Naive thymus-derived CD4-positive, alpha-beta T cell (primary cell): ENCODE measurements at regions not wholly inside any gene's neighbourhood (a gene's known extent, or its start where the extent isn't known, plus 50 kb on each side); places are given as distances from the start of the nearest gene placed in this dataset.

Source experiments
- ATAC-seq: fragments of 150-1000 bp; cut with Tn5 transposase; 2 replicates; pipeline ENCODE4 v1.10.0; 2021; ENCODE audit warnings: mild to moderate bottlenecking, moderate library complexity
- CTCF ChIA-PET: fragments of 350-600 bp; sonication (Branson Sonifier 250); formaldehyde crosslinking; loops from one replicate; lab custom pipeline; 2021; ENCODE audit warnings: antibody characterized with exemption; lab: Charles Lee
- POLR2A ChIA-PET: fragments of 350-600 bp; sonication (Branson Sonifier 250); formaldehyde crosslinking; loops from one replicate; lab custom pipeline; 2021; ENCODE audit warnings: antibody characterized with exemption, inconsistent platforms; lab: Charles Lee
- DNase-seq, 9 donors: peaks; one replicate each; pipeline versions ENCODE4 v3.0.0 to v3.0.0-alpha.2; 2020 to 2022; ENCODE audit warnings: mixed read lengths in 1 of 9
- H3K27ac ChIP-seq: one replicate; pipeline ENCODE4 v1.7.0; 2013; ENCODE audit warnings: mild to moderate bottlenecking, low read depth, low read length, moderate library complexity
- H3K27me3 ChIP-seq, 2 donors: one replicate each; pipeline ENCODE4 v1.7.0; 2013; ENCODE audit warnings: low read length in 2 of 2, mild to moderate bottlenecking in 2 of 2, moderate library complexity in 2 of 2; ENCODE audit not compliant: control insufficient read depth in 2 of 2, insufficient read depth in 2 of 2
- H3K36me3 ChIP-seq, 3 experiments: 1 replicate in 2 of 3; 2 replicates in 1 of 3; pipeline ENCODE4 v1.7.0; 2013; ENCODE audit warnings: low read length in 3 of 3, mild to moderate bottlenecking in 3 of 3, moderate library complexity in 1 of 3; ENCODE audit not compliant: insufficient read depth in 3 of 3, control insufficient read depth in 2 of 3
- H3K4me1 ChIP-seq, 2 donors: one replicate each; pipeline ENCODE4 v1.7.0; 2013; ENCODE audit warnings: low read length in 2 of 2, mild to moderate bottlenecking in 2 of 2, moderate library complexity in 1 of 2; ENCODE audit not compliant: control insufficient read depth in 2 of 2, insufficient read depth in 2 of 2
- H3K4me3 ChIP-seq: 2 replicates; pipeline ENCODE4 v1.7.0; 2013; ENCODE audit warnings: mild to moderate bottlenecking, low read length
- H3K9me3 ChIP-seq, 3 experiments: 1 replicate in 2 of 3; 2 replicates in 1 of 3; pipeline ENCODE4 v1.7.0; 2013; ENCODE audit warnings: low read length in 3 of 3; ENCODE audit not compliant: control insufficient read depth in 2 of 3
- H3K27ac Mint-ChIP-seq, 9 donors: one replicate each; pipeline ENCODE4 v1.8.0; 2020 to 2022; ENCODE audit warnings: mixed read lengths in 9 of 9, mild to moderate bottlenecking in 8 of 9, moderate library complexity in 5 of 9, inconsistent platforms in 2 of 9
- H3K27me3 Mint-ChIP-seq, 5 donors: one replicate each; pipeline ENCODE4 v1.8.0; 2021 to 2022; ENCODE audit warnings: mixed read lengths in 5 of 5, mild to moderate bottlenecking in 1 of 5
- H3K36me3 Mint-ChIP-seq, 5 donors: one replicate each; pipeline ENCODE4 v1.8.0; 2020 to 2022; ENCODE audit warnings: mixed read lengths in 5 of 5, mild to moderate bottlenecking in 3 of 5, inconsistent platforms in 1 of 5
- H3K4me1 Mint-ChIP-seq, 7 donors: one replicate each; pipeline ENCODE4 v1.8.0; 2020 to 2022; ENCODE audit warnings: mixed read lengths in 7 of 7, mild to moderate bottlenecking in 3 of 7, inconsistent platforms in 1 of 7
- H3K4me3 Mint-ChIP-seq, 10 donors: one replicate each; pipeline ENCODE4 v1.8.0; 2020 to 2022; ENCODE audit warnings: mild to moderate bottlenecking in 10 of 10, mixed read lengths in 10 of 10, moderate library complexity in 6 of 10, inconsistent platforms in 2 of 10
- H3K9me3 Mint-ChIP-seq, 11 donors: one replicate each; pipeline ENCODE4 v1.8.0; 2020 to 2022; ENCODE audit warnings: mixed read lengths in 11 of 11, mild to moderate bottlenecking in 4 of 11, inconsistent platforms in 1 of 11, moderate library complexity in 1 of 11
- intact Hi-C, 2 donors: fragments of 100-400 bp; cut with micrococcal nuclease; formaldehyde crosslinking; loops; one replicate each; pipeline ENCODE4 v1.15.1; 2023

- POLR2A ChIA-PET: no interaction called here
- intact Hi-C loops: no loop called here
- DNase-seq (no peak), ATAC-seq (no peak)
- Histone ChIP-seq H3K27me3 (no peaks in the 10 kb centered on the region), H3K9me3 (no peaks in the 10 kb centered on the region), H3K36me3 (no peaks in the 10 kb centered on the region), H3K4me1 (no peaks in the 10 kb centered on the region), H3K4me3 (no peak overlapping the region), H3K27ac (no peak overlapping the region)
- Mint-ChIP-seq H3K4me1 (no peaks in the 10 kb centered on the region), H3K27me3 (peaks cover 0 to 11% (median 0%) of the 10 kb centered on the region in 5 donors), H3K36me3 (no peaks in the 10 kb centered on the region), H3K4me3 (no peak overlapping the region), H3K27ac (no peak overlapping the region), H3K9me3 (peaks cover 0 to 8% (median 0%) of the 10 kb centered on the region in 11 donors)
- CTCF ChIA-PET: no interaction called here
Measured at GRCh38 chr13:34849406-34849805, 92.7 kb upstream of the NBEA start.

GRCh38 chr13:34853161-34853560 is 88.9 kb upstream of the NBEA start:
- CTCF ChIA-PET: no interaction called here
- Mint-ChIP-seq H3K4me1 (no peaks in the 10 kb centered on the region), H3K27me3 (peaks cover 0 to 2% (median 0%) of the 10 kb centered on the region in 5 donors), H3K4me3 (no peak overlapping the region), H3K9me3 (peaks cover 0 to 5% (median 0%) of the 10 kb centered on the region in 11 donors), H3K27ac (no peak overlapping the region), H3K36me3 (no peaks in the 10 kb centered on the region)
- DNase-seq (no peak), ATAC-seq (no peak)
- Histone ChIP-seq H3K36me3 (no peaks in the 10 kb centered on the region), H3K4me3 (no peak overlapping the region), H3K9me3 (no peaks in the 10 kb centered on the region), H3K4me1 (no peaks in the 10 kb centered on the region), H3K27me3 (no peaks in the 10 kb centered on the region), H3K27ac (no peak overlapping the region)
- intact Hi-C loops: no loop called here
- POLR2A ChIA-PET: no interaction called here

GRCh38 chr13:34857558-34858325 is 84.3 kb upstream of the NBEA start:
- no peaks in the 10 kb centered on the region for H3K36me3 Mint-ChIP-seq
- Histone ChIP-seq H3K36me3 (no peaks in the 10 kb centered on the region), H3K27ac (no peak overlapping the region), H3K4me1 (no peaks in the 10 kb centered on the region), H3K9me3 (no peaks in the 10 kb centered on the region), H3K4me3 (no peak overlapping the region), H3K27me3 (no peaks in the 10 kb centered on the region)
- ChIA-PET CTCF (no interaction called here), POLR2A (no interaction called here)
- intact Hi-C loops: no loop called here
- peaks cover 0 to 7% (median 0%) of the 10 kb centered on the region in 11 donors for H3K9me3 Mint-ChIP-seq
- no peaks in the 10 kb centered on the region for H3K4me1 Mint-ChIP-seq
- H3K27ac Mint-ChIP-seq: no peak overlapping the region
- DNase-seq: no peak
- H3K4me3 Mint-ChIP-seq: no peak overlapping the region
- ATAC-seq: no peak
- H3K27me3 Mint-ChIP-seq: peaks cover 0 to 6% (median 0%) of the 10 kb centered on the region in 5 donors

- peaks cover 0 to 6% (median 0%) of the 10 kb centered on the region in 5 donors for H3K27me3 Mint-ChIP-seq
- Histone ChIP-seq H3K36me3 (no peaks in the 10 kb centered on the region), H3K4me1 (no peaks in the 10 kb centered on the region), H3K9me3 (no peaks in the 10 kb centered on the region), H3K27ac (no peak overlapping the region), H3K4me3 (no peak overlapping the region), H3K27me3 (no peaks in the 10 kb centered on the region)
- no peak overlapping the region for H3K4me3 Mint-ChIP-seq
- H3K27ac Mint-ChIP-seq: no peak overlapping the region
- no peak for DNase-seq
- intact Hi-C loops: no loop called here
- no peaks in the 10 kb centered on the region for H3K4me1 Mint-ChIP-seq
- H3K9me3 Mint-ChIP-seq: peaks cover 0 to 7% (median 0%) of the 10 kb centered on the region in 11 donors
- POLR2A ChIA-PET: no interaction called here
- H3K36me3 Mint-ChIP-seq: no peaks in the 10 kb centered on the region
- CTCF ChIA-PET: no interaction called here
- no peak for ATAC-seq
Measured at GRCh38 chr13:34862311-34862710, 79.8 kb upstream of the NBEA start.

- ATAC-seq: no peak
- H3K27me3 ChIP-seq: no peaks in the 10 kb centered on the region
- H3K27ac Mint-ChIP-seq: no peak overlapping the region
- ChIA-PET CTCF (no interaction called here), POLR2A (no interaction called here)
- peaks cover 0 to 6% (median 0%) of the 10 kb centered on the region in 5 donors for H3K27me3 Mint-ChIP-seq
- no peaks in the 10 kb centered on the region for H3K4me1 ChIP-seq
- peaks cover 0 to 7% (median 0%) of the 10 kb centered on the region in 11 donors for H3K9me3 Mint-ChIP-seq
- H3K4me3 ChIP-seq: no peak overlapping the region
- no peaks in the 10 kb centered on the region for H3K4me1 Mint-ChIP-seq
- no peaks in the 10 kb centered on the region for H3K9me3 ChIP-seq
- intact Hi-C loops: no loop called here
- H3K36me3 Mint-ChIP-seq: no peaks in the 10 kb centered on the region
- H3K4me3 Mint-ChIP-seq: no peak overlapping the region
- DNase-seq: no peak
- no peaks in the 10 kb centered on the region for H3K36me3 ChIP-seq
- H3K27ac ChIP-seq: no peak overlapping the region
Measured at GRCh38 chr13:34862716-34863115, 79.4 kb upstream of the NBEA start.

GRCh38 chr13:34863360-34864135 is 78.5 kb upstream of the NBEA start:
- ChIA-PET CTCF (no interaction called here), POLR2A (no interaction called here)
- no peaks in the 10 kb centered on the region for H3K36me3 ChIP-seq
- Mint-ChIP-seq H3K4me3 (no peak overlapping the region), H3K27ac (no peak overlapping the region), H3K36me3 (no peaks in the 10 kb centered on the region), H3K9me3 (peaks cover 0 to 7% (median 0%) of the 10 kb centered on the region in 11 donors), H3K4me1 (no peaks in the 10 kb centered on the region), H3K27me3 (peaks cover 0 to 10% (median 3%) of the 10 kb centered on the region in 5 donors)
- no peak overlapping the region for H3K4me3 ChIP-seq
- intact Hi-C loops: no loop called here
- no peak for DNase-seq
- no peaks in the 10 kb centered on the region for H3K4me1 ChIP-seq
- no peaks in the 10 kb centered on the region for H3K9me3 ChIP-seq
- no peak overlapping the region for H3K27ac ChIP-seq
- no peak for ATAC-seq
- H3K27me3 ChIP-seq: no peaks in the 10 kb centered on the region
